ENCODE measurements at regions not wholly inside any gene's neighbourhood (a gene's known extent, or its start where the extent isn't known, plus 50 kb on each side); places are given as distances from the start of the nearest gene placed in this dataset.

DNA sequence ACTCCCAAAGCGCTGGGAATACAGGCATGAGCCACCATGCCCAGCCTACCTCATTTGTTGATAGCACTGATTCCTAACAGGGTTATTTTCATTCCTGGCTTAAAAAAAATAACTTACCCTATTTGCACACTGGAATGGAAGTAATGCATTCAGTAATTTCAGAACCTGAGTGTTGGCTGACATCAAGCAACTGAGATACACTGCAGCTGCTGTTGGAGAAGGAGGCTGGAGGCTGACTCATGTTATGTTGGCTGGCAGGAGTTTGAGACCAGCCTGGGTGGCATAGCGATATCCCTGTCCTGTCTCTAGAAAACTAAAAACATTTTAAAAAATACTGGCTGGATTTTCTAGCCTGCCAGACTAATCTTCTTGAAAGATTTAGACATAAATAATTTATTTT, 385.1 kb upstream of the MEX3C start:
- H3K27ac ChIP-seq (ENCODE audit: low read depth in 2 of 2, low read length in 1 of 2) = no peak overlapping the region
- no peak for TF ChIP-seq RFX5 (IDR thresholded peaks at IDR 0.05; ENCODE audit: low read length)
- no peak for TF ChIP-seq GATA2 (CRISPR knock-in tag; IDR thresholded peaks at IDR 0.05)
- no peak for TF ChIP-seq TCF12 (IDR thresholded peaks at IDR 0.05)
- TF ChIP-seq EZH2phosphoT487 (IDR thresholded peaks at IDR 0.05; ENCODE audit: borderline replicate concordance, low read depth) = no peak
- TF ChIP-seq MXI1 (IDR thresholded peaks at IDR 0.05; ENCODE audit: low read depth, low read length) = no peak
- no peak for TF ChIP-seq EP300 (IDR thresholded peaks at IDR 0.05; ENCODE audit: borderline replicate concordance in 1 of 2, low read depth in 1 of 2, low read length in 1 of 2)
- no peak for TF ChIP-seq RCOR1 (IDR thresholded peaks at IDR 0.05; ENCODE audit: low read length)
- no peak for TF ChIP-seq RXRA (IDR thresholded peaks at IDR 0.05; ENCODE audit: borderline replicate concordance, low read depth)
- H3K4me3 ChIP-seq (ENCODE audit: low read depth in 2 of 2, low read length in 1 of 2) = no peak overlapping the region
- no peaks in the 10 kb centered on the region for H3F3A ChIP-seq (replicated peaks; ENCODE audit: insufficient read depth)
- WGBS (ENCODE audit: low lambda C conversion rate) = 42% methylated on average over 2 of the region's 2 CpGs
- H3K9me3 ChIP-seq = no peaks in the 10 kb centered on the region
- H3K36me3 ChIP-seq (replicated peaks in 1 of 2; ENCODE audit: control insufficient read depth in 1 of 2, insufficient read depth in 2 of 2, low read length in 1 of 2) = no peaks in the 10 kb centered on the region
- no peak overlapping the region for H3K9ac ChIP-seq
- H3K4me1 ChIP-seq (ENCODE audit: control insufficient read depth in 1 of 2, insufficient read depth in 2 of 2, low read depth in 1 of 2, low read length in 1 of 2) = no peaks in the 10 kb centered on the region
- ChIA-PET POLR2A (no interaction called here), CTCF (no interaction called here)
- H3K9me2 ChIP-seq = no peaks in the 10 kb centered on the region
- no peak overlapping the region for H3K4me2 ChIP-seq
- no peaks in the 10 kb centered on the region for H4K20me1 ChIP-seq (ENCODE audit: insufficient read depth)
- DNase-seq = no peak
- H3K27me3 ChIP-seq (ENCODE audit: insufficient read depth) = no peaks in the 10 kb centered on the region
- H3K79me2 ChIP-seq (ENCODE audit: insufficient read depth) = no peaks in the 10 kb centered on the region
- no peak overlapping the region for H2AFZ ChIP-seq (ENCODE audit: low read depth)

DNA sequence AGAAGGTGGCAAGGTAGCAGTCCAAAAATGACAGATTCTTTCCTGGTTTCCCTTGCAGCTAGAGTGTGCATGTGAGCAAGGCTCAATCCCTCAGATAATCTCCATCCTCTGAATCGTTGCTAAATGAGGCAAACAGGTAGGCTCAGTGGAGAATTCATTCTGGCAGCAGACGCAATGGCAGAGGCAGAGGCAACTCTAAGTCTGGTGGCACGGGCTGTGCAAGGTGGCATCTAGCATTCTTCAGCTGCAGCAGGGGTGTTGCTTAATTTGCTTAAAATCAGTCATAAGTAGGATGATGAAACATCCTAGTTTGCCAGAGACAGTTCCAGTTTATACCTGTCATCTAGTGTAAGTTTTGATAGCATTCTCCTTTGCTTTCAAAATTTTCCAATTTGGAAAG, 391.1 kb upstream of the MEX3C start:
- 30% methylated on average over 2 of the region's 3 CpGs for WGBS (ENCODE audit: low lambda C conversion rate)
- Histone ChIP-seq H3K9me3 (no peaks in the 10 kb centered on the region), H3K36me3 (replicated peaks in 1 of 2; ENCODE audit: control insufficient read depth in 1 of 2, insufficient read depth in 2 of 2, low read length in 1 of 2) (no peaks in the 10 kb centered on the region), H2AFZ (ENCODE audit: low read depth) (no peak overlapping the region), H3K4me3 (ENCODE audit: low read depth in 2 of 2, low read length in 1 of 2) (no peak overlapping the region), H3K4me2 (no peak overlapping the region), H3K79me2 (ENCODE audit: insufficient read depth) (no peaks in the 10 kb centered on the region), H4K20me1 (ENCODE audit: insufficient read depth) (no peaks in the 10 kb centered on the region), H3K4me1 (ENCODE audit: control insufficient read depth in 1 of 2, insufficient read depth in 2 of 2, low read depth in 1 of 2, low read length in 1 of 2) (no peaks in the 10 kb centered on the region), H3K27ac (ENCODE audit: low read depth in 2 of 2, low read length in 1 of 2) (no peak overlapping the region), H3K9me2 (no peaks in the 10 kb centered on the region), H3K9ac (no peak overlapping the region), H3K27me3 (ENCODE audit: insufficient read depth) (no peaks in the 10 kb centered on the region), H3F3A (replicated peaks; ENCODE audit: insufficient read depth) (no peaks in the 10 kb centered on the region)
- no peak for DNase-seq
- TF ChIP-seq TAF1 (IDR thresholded peaks at IDR 0.05; ENCODE audit: borderline replicate concordance, low read depth, low read length) (no peak), SIN3A (IDR thresholded peaks at IDR 0.05; ENCODE audit: borderline replicate concordance, low read depth, low read length) (no peak), IRF3 (IDR thresholded peaks at IDR 0.05; ENCODE audit: low read depth, low read length) (no peak), CHD2 (IDR thresholded peaks at IDR 0.05; ENCODE audit: low read length, partially characterized antibody) (no peak), SMC3 (IDR thresholded peaks at IDR 0.05; ENCODE audit: low read depth, low read length) (no peak), RFX5 (IDR thresholded peaks at IDR 0.05; ENCODE audit: low read length) (no peak), POLR2AphosphoS5 (IDR thresholded peaks at IDR 0.05; ENCODE audit: low read depth, low read length) (no peak), ZBTB33 (IDR thresholded peaks at IDR 0.05; ENCODE audit: borderline replicate concordance, low read depth) (no peak), TCF12 (IDR thresholded peaks at IDR 0.05) (no peak)
- CTCF ChIA-PET = interaction anchor here (0.6 to 1.6 kb wide), 2 partner anchors 33 to 1523 kb away, joined by 3 to 4 read pairs; no protein-coding TSS in a partner anchor
- POLR2A ChIA-PET = no interaction called here

Measured in SK-N-SH (cell line).